Endodermal cell (in vitro differentiated cells): ENCODE measurements at regions not wholly inside any gene's neighbourhood (a gene's known extent, or its start where the extent isn't known, plus 50 kb on each side); places are given as distances from the start of the nearest gene placed in this dataset.

ENCODE experiments used
- DNase-seq: peaks from one replicate; pipeline ENCODE4 v3.0.0-alpha.2; 2017
- H3K27ac ChIP-seq: 2 replicates; pipeline ENCODE4 v1.5.1; 2013; ENCODE audit warnings: mild to moderate bottlenecking, low read depth, low read length, moderate library complexity
- H3K27me3 ChIP-seq: 2 replicates; pipeline ENCODE4 v1.6.1; 2013; ENCODE audit warnings: mild to moderate bottlenecking, low read length, moderate library complexity; ENCODE audit not compliant: insufficient read depth, control insufficient read depth, poor library complexity, severe bottlenecking
- H3K36me3 ChIP-seq: 2 replicates; pipeline ENCODE4 v1.7.0; 2013; ENCODE audit warnings: mild to moderate bottlenecking, low read length, moderate library complexity; ENCODE audit not compliant: control insufficient read depth, insufficient read depth
- H3K4me1 ChIP-seq: one replicate; pipeline ENCODE4 v1.7.0; 2013; ENCODE audit warnings: low read length; ENCODE audit not compliant: control insufficient read depth, insufficient read depth
- H3K4me3 ChIP-seq: 2 replicates; pipeline ENCODE4 v1.5.1; 2013; ENCODE audit warnings: mild to moderate bottlenecking, low read length, moderate library complexity
- H3K9ac ChIP-seq: 2 replicates; pipeline ENCODE4 v1.6.1; 2013; ENCODE audit warnings: mild to moderate bottlenecking, low read length, moderate library complexity; ENCODE audit not compliant: poor library complexity, severe bottlenecking; ENCODE audit errors: extremely low read depth
- H3K9me3 ChIP-seq: 2 replicates; pipeline ENCODE4 v1.6.1; 2013; ENCODE audit warnings: mild to moderate bottlenecking, low read length, moderate library complexity; ENCODE audit not compliant: control insufficient read depth
- H3K27ac Mint-ChIP-seq: 2 replicates; pipeline ENCODE4 v1.8.0; 2020; ENCODE audit warnings: mixed read lengths
- H3K27me3 Mint-ChIP-seq: 2 replicates; pipeline ENCODE4 v1.8.0; 2021; ENCODE audit warnings: mild to moderate bottlenecking, mixed read lengths; ENCODE audit not compliant: insufficient read depth
- H3K36me3 Mint-ChIP-seq: 2 replicates; pipeline ENCODE4 v1.8.0; 2020; ENCODE audit warnings: low read depth, mixed read lengths
- H3K4me1 Mint-ChIP-seq: 2 replicates; pipeline ENCODE4 v1.8.0; 2020; ENCODE audit warnings: mixed read lengths
- H3K4me3 Mint-ChIP-seq: 2 replicates; pipeline ENCODE4 v1.8.0; 2020; ENCODE audit warnings: mild to moderate bottlenecking, moderate library complexity, mixed read lengths
- H3K9me3 Mint-ChIP-seq: 2 replicates; pipeline ENCODE4 v1.8.0; 2020; ENCODE audit warnings: mild to moderate bottlenecking, mixed read lengths
- CTCF ChIP-seq: fragments of 200-600 bp; sonication (generic); conservative IDR thresholded peaks from 2 replicates; pipeline ENCODE4 v1.5.0; 2021; ENCODE audit warnings: antibody characterized with exemption, mild to moderate bottlenecking
- WGBS, 2 experiments: methylation state at CpG; one replicate each; pipeline versions ENCODE4 v1.1.5 to v1.1.7; 2013; ENCODE audit warnings: missing lambda C conversion rate in 2 of 2, mixed read lengths in 1 of 2; ENCODE audit not compliant: insufficient coverage in 1 of 2, insufficient read length in 1 of 2; 5-methylcytosine and 5-hydroxymethylcytosine counted together

GRCh38 chr3:34260271-34261000 lies 462.0 kb downstream of the PDCD6IP start:
- Histone ChIP-seq H3K36me3 (no peaks in the 10 kb centered on the region), H3K27me3 (no peaks in the 10 kb centered on the region), H3K4me1 (peaks cover 11% of the 10 kb centered on the region), H3K9ac (no peak overlapping the region), H3K9me3 (no peaks in the 10 kb centered on the region), H3K27ac (peak overlapping the region; percentile 50), H3K4me3 (no peak overlapping the region)
- Mint-ChIP-seq H3K27ac (no peak overlapping the region), H3K4me1 (peaks cover 42% of the 10 kb centered on the region), H3K36me3 (no peaks in the 10 kb centered on the region), H3K4me3 (no peak overlapping the region), H3K9me3 (no peaks in the 10 kb centered on the region), H3K27me3 (peaks cover 1% of the 10 kb centered on the region)
- 94 to 100% methylated on average over 1 to 2 of the region's 2 CpGs for WGBS, 2 experiments
- peak; percentile 85 for TF ChIP-seq CTCF
- DNase-seq: peak; percentile 89

- H3K27me3 Mint-ChIP-seq: peaks cover 1% of the 10 kb centered on the region
- peak overlapping the region; percentile 50 for H3K27ac ChIP-seq
- H3K4me3 ChIP-seq: no peak overlapping the region
- H3K27me3 ChIP-seq: no peaks in the 10 kb centered on the region
- 88% methylated on average over 1 of the region's 1 CpG; no CpG with 5 or more reads in 1 of the 2 experiments for WGBS, 2 experiments
- no peaks in the 10 kb centered on the region for H3K36me3 ChIP-seq
- no peak overlapping the region for H3K27ac Mint-ChIP-seq
- no peak overlapping the region for H3K9ac ChIP-seq
- H3K9me3 ChIP-seq: no peaks in the 10 kb centered on the region
- TF ChIP-seq CTCF: no peak
- H3K4me1 Mint-ChIP-seq: peaks cover 36% of the 10 kb centered on the region
- DNase-seq: no peak
- no peaks in the 10 kb centered on the region for H3K36me3 Mint-ChIP-seq
- no peak overlapping the region for H3K4me3 Mint-ChIP-seq
- peaks cover 8% of the 10 kb centered on the region for H3K4me1 ChIP-seq
- no peaks in the 10 kb centered on the region for H3K9me3 Mint-ChIP-seq
Measured at GRCh38 chr3:34261001-34261385, 462.6 kb downstream of the PDCD6IP start.

- TF ChIP-seq CTCF: no peak
- H3K4me3 Mint-ChIP-seq: no peak overlapping the region
- WGBS, 2 experiments: 94 to 95% methylated on average over 3 to 4 of the region's 4 CpGs
Measured at GRCh38 chr3:34263101-34263621, 464.7 kb downstream of the PDCD6IP start.

More at GRCh38 chr3:34263101-34263621, 464.7 kb downstream of the PDCD6IP start:
- Histone ChIP-seq H3K36me3 (no peaks in the 10 kb centered on the region), H3K4me3 (no peak overlapping the region), H3K4me1 (peaks cover 4% of the 10 kb centered on the region), H3K27ac (no peak overlapping the region), H3K9me3 (no peaks in the 10 kb centered on the region), H3K27me3 (no peaks in the 10 kb centered on the region), H3K9ac (no peak overlapping the region)
- no peak overlapping the region for H3K27ac Mint-ChIP-seq
- H3K4me1 Mint-ChIP-seq: peaks cover 19% of the 10 kb centered on the region
- peaks cover 1% of the 10 kb centered on the region for H3K27me3 Mint-ChIP-seq
- H3K9me3 Mint-ChIP-seq: no peaks in the 10 kb centered on the region
- H3K36me3 Mint-ChIP-seq: no peaks in the 10 kb centered on the region
- DNase-seq: no peak
